ENCODE measurements at regions not wholly inside any gene's neighbourhood (a gene's known extent, or its start where the extent isn't known, plus 50 kb on each side); places are given as distances from the start of the nearest gene placed in this dataset.

GRCh38 chr12:98280621-98281020 is 234.8 kb upstream of the TMPO start:
- TF ChIP-seq GATA2 (IDR thresholded peaks at IDR 0.05; ENCODE audit: low read depth, low read length) (no peak), GATA3 (IDR thresholded peaks at IDR 0.05; ENCODE audit: low read depth, low read length) (no peak)

Data from SH-SY5Y (cell line).